ENCODE measurements at regions not wholly inside any gene's neighbourhood (a gene's known extent, or its start where the extent isn't known, plus 50 kb on each side); places are given as distances from the start of the nearest gene placed in this dataset.

- Histone ChIP-seq H3K36me3 (ENCODE audit: low read depth, missing control alignments) (no peaks in the 10 kb centered on the region), H3K9me3 (no peaks in the 10 kb centered on the region), H3K4me1 (no peaks in the 10 kb centered on the region), H3K27ac (no peak overlapping the region), H3K27me3 (no peaks in the 10 kb centered on the region), H3K4me3 (no peak overlapping the region)
- 69 to 79% methylated on average over 2 of the region's 2 CpGs for WGBS, 2 donors
- TF ChIP-seq CTCF (IDR thresholded peaks at IDR 0.05) (no peak), POLR2A (IDR thresholded peaks at IDR 0.05) (no peak)
- no peak for DNase-seq
- intact Hi-C loops (cut with DNase I; ENCODE audit: low total_unique reads) = no loop called here
These were observed 70.6 kb upstream of the KCNK12 start for GRCh38 chr2:47641366-47641765.

- no peaks in the 10 kb centered on the region for H3K36me3 ChIP-seq (ENCODE audit: low read depth, missing control alignments)
- no peak overlapping the region for H3K27ac ChIP-seq
- no peaks in the 10 kb centered on the region for H3K4me1 ChIP-seq
- no peaks in the 10 kb centered on the region for H3K27me3 ChIP-seq
- TF ChIP-seq CTCF (IDR thresholded peaks at IDR 0.05) = no peak
- TF ChIP-seq POLR2A (IDR thresholded peaks at IDR 0.05) = no peak
- intact Hi-C loops (cut with DNase I; ENCODE audit: low total_unique reads) = no loop called here
- H3K9me3 ChIP-seq = no peaks in the 10 kb centered on the region
- WGBS, 2 donors = 91 to 93% methylated on average over 3 of the region's 3 CpGs
- DNase-seq = no peak
- no peak overlapping the region for H3K4me3 ChIP-seq
These were observed 69.6 kb upstream of the KCNK12 start for GRCh38 chr2:47640356-47640755.

- DNase-seq = no peak
- WGBS, 2 donors = 86 to 93% methylated on average over 4 of the region's 4 CpGs
- Histone ChIP-seq H3K27me3 (no peaks in the 10 kb centered on the region), H3K4me1 (no peaks in the 10 kb centered on the region), H3K4me3 (no peak overlapping the region), H3K9me3 (no peaks in the 10 kb centered on the region), H3K27ac (no peak overlapping the region), H3K36me3 (ENCODE audit: low read depth, missing control alignments) (no peaks in the 10 kb centered on the region)
- intact Hi-C loops (cut with DNase I; ENCODE audit: low total_unique reads) = no loop called here
- TF ChIP-seq CTCF (IDR thresholded peaks at IDR 0.05) = no peak
- no peak for TF ChIP-seq POLR2A (IDR thresholded peaks at IDR 0.05)
These were observed 68.7 kb upstream of the KCNK12 start for GRCh38 chr2:47639467-47639866.

- no peaks in the 10 kb centered on the region for H3K9me3 ChIP-seq
- no peak overlapping the region for H3K27ac ChIP-seq
- TF ChIP-seq POLR2A (IDR thresholded peaks at IDR 0.05) (no peak), CTCF (IDR thresholded peaks at IDR 0.05) (no peak)
- no peak overlapping the region for H3K4me3 ChIP-seq
- 94 to 95% methylated on average over 2 of the region's 2 CpGs for WGBS, 2 donors
- DNase-seq = no peak
- intact Hi-C loops (cut with DNase I; ENCODE audit: low total_unique reads) = no loop called here
- H3K36me3 ChIP-seq (ENCODE audit: low read depth, missing control alignments) = no peaks in the 10 kb centered on the region
- no peaks in the 10 kb centered on the region for H3K4me1 ChIP-seq
- no peaks in the 10 kb centered on the region for H3K27me3 ChIP-seq
These were observed 67.6 kb upstream of the KCNK12 start for GRCh38 chr2:47638430-47638829.

- Histone ChIP-seq H3K27me3 (no peaks in the 10 kb centered on the region), H3K4me1 (peaks cover 4% of the 10 kb centered on the region), H3K36me3 (ENCODE audit: low read depth, missing control alignments) (no peaks in the 10 kb centered on the region), H3K4me3 (no peak overlapping the region), H3K9me3 (no peaks in the 10 kb centered on the region), H3K27ac (no peak overlapping the region)
- DNase-seq = no peak
- TF ChIP-seq CTCF (IDR thresholded peaks at IDR 0.05) (no peak), POLR2A (IDR thresholded peaks at IDR 0.05) (no peak)
- intact Hi-C loops (cut with DNase I; ENCODE audit: low total_unique reads) = no loop called here
- WGBS, 2 donors = 90% methylated on average over 10 of the region's 10 CpGs
These were observed 65.9 kb upstream of the KCNK12 start for GRCh38 chr2:47636596-47637264.

All from testis (tissue), 2 donors.